SK-N-SH (cell line): ENCODE measurements at regions not wholly inside any gene's neighbourhood (a gene's known extent, or its start where the extent isn't known, plus 50 kb on each side); places are given as distances from the start of the nearest gene placed in this dataset.
A peak's percentile ranks its signal among the peaks of the same experiment; 100 is the strongest.

ENCODE experiments used
- EP300 ChIP-seq, 2 experiments: IDR thresholded peaks; 2 replicates each; pipeline versions ENCODE4 v1.4.0 to v1.6.1; 2012; ENCODE audit warnings: borderline replicate concordance in 1 of 2, low read depth in 1 of 2, low read length in 1 of 2
- EZH2phosphoT487 ChIP-seq: fragments of 200-600 bp; sonication (generic); IDR thresholded peaks from 2 replicates; pipeline ENCODE4 v1.6.1; 2017; ENCODE audit warnings: low read depth, mixed run types, mild to moderate bottlenecking, antibody characterized with exemption, moderate library complexity, borderline replicate concordance
- JUND ChIP-seq: IDR thresholded peaks from 2 replicates; pipeline ENCODE4 v1.4.0; 2012
- MXI1 ChIP-seq: IDR thresholded peaks from 2 replicates; pipeline ENCODE4 v1.6.1; 2012; ENCODE audit warnings: mild to moderate bottlenecking, low read depth, low read length, improper control_type of control experiment
- NFIC ChIP-seq: IDR thresholded peaks from 2 replicates; pipeline ENCODE4 v1.4.0; 2012; ENCODE audit warnings: borderline replicate concordance
- PBX3 ChIP-seq: IDR thresholded peaks from 2 replicates; pipeline ENCODE4; 2012
- POLR2AphosphoS5 ChIP-seq: IDR thresholded peaks from 2 replicates; pipeline ENCODE4 v1.6.1; 2012; ENCODE audit warnings: low read depth, low read length
- RAD21 ChIP-seq: IDR thresholded peaks from 2 replicates; pipeline ENCODE4 v1.6.1; 2012; ENCODE audit warnings: mild to moderate bottlenecking, low read length
- SMC3 ChIP-seq: IDR thresholded peaks from 2 replicates; pipeline ENCODE4 v1.6.1; 2012; ENCODE audit warnings: low read depth, low read length, improper control_type of control experiment
- TCF12 ChIP-seq: IDR thresholded peaks from 2 replicates; pipeline ENCODE4 v1.4.0; 2012
- ZBTB33 ChIP-seq: IDR thresholded peaks from 2 replicates; pipeline ENCODE4 v1.4.0; 2012; ENCODE audit warnings: low read depth, borderline replicate concordance
- TF ChIP-seq, protein P1 (sequence below): fragments of 200-600 bp; sonication (generic); IDR thresholded peaks from 2 replicates; pipeline ENCODE4 v1.6.1; 2017; ENCODE audit warnings: antibody characterized with exemption, mild to moderate bottlenecking, moderate library complexity
- TF ChIP-seq, protein P2 (sequence below): IDR thresholded peaks from 2 replicates; pipeline ENCODE4 v1.6.1; 2012; ENCODE audit warnings: mild to moderate bottlenecking, low read depth, low read length, moderate library complexity
- TF ChIP-seq, protein P3 (sequence below): IDR thresholded peaks from 2 replicates; pipeline ENCODE4 v1.4.0; 2012; ENCODE audit warnings: low read depth

GRCh38 chr9:85151162-85151561 lies 481.6 kb downstream of the NTRK2 start:
- TF ChIP-seq, protein P1, sequence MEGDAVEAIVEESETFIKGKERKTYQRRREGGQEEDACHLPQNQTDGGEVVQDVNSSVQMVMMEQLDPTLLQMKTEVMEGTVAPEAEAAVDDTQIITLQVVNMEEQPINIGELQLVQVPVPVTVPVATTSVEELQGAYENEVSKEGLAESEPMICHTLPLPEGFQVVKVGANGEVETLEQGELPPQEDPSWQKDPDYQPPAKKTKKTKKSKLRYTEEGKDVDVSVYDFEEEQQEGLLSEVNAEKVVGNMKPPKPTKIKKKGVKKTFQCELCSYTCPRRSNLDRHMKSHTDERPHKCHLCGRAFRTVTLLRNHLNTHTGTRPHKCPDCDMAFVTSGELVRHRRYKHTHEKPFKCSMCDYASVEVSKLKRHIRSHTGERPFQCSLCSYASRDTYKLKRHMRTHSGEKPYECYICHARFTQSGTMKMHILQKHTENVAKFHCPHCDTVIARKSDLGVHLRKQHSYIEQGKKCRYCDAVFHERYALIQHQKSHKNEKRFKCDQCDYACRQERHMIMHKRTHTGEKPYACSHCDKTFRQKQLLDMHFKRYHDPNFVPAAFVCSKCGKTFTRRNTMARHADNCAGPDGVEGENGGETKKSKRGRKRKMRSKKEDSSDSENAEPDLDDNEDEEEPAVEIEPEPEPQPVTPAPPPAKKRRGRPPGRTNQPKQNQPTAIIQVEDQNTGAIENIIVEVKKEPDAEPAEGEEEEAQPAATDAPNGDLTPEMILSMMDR = no peak
- TF ChIP-seq MXI1 (no peak), SMC3 (no peak), JUND (no peak), POLR2AphosphoS5 (no peak), NFIC (no peak), EP300 (IDR thresholded peaks at IDR 0.05; ENCODE audit: borderline replicate concordance in 1 of 2, low read depth in 1 of 2, low read length in 1 of 2) (peak in 1 of 2 experiments; percentile 39; a peak in 1 of 4 replicates), TCF12 (no peak), RAD21 (no peak), ZBTB33 (no peak), PBX3 (no peak), EZH2phosphoT487 (no peak)
- TF ChIP-seq, protein P2, sequence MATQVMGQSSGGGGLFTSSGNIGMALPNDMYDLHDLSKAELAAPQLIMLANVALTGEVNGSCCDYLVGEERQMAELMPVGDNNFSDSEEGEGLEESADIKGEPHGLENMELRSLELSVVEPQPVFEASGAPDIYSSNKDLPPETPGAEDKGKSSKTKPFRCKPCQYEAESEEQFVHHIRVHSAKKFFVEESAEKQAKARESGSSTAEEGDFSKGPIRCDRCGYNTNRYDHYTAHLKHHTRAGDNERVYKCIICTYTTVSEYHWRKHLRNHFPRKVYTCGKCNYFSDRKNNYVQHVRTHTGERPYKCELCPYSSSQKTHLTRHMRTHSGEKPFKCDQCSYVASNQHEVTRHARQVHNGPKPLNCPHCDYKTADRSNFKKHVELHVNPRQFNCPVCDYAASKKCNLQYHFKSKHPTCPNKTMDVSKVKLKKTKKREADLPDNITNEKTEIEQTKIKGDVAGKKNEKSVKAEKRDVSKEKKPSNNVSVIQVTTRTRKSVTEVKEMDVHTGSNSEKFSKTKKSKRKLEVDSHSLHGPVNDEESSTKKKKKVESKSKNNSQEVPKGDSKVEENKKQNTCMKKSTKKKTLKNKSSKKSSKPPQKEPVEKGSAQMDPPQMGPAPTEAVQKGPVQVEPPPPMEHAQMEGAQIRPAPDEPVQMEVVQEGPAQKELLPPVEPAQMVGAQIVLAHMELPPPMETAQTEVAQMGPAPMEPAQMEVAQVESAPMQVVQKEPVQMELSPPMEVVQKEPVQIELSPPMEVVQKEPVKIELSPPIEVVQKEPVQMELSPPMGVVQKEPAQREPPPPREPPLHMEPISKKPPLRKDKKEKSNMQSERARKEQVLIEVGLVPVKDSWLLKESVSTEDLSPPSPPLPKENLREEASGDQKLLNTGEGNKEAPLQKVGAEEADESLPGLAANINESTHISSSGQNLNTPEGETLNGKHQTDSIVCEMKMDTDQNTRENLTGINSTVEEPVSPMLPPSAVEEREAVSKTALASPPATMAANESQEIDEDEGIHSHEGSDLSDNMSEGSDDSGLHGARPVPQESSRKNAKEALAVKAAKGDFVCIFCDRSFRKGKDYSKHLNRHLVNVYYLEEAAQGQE = no peak
- TF ChIP-seq, protein P3, sequence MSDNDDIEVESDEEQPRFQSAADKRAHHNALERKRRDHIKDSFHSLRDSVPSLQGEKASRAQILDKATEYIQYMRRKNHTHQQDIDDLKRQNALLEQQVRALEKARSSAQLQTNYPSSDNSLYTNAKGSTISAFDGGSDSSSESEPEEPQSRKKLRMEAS = no peak
